ENCODE measurements at regions not wholly inside any gene's neighbourhood (a gene's known extent, or its start where the extent isn't known, plus 50 kb on each side); places are given as distances from the start of the nearest gene placed in this dataset.
"Not testable (repeated sequence)": the region's sequence is repeated elsewhere in the genome, so short reads cannot be mapped to it uniquely, and the experiment has no call there.

DNA sequence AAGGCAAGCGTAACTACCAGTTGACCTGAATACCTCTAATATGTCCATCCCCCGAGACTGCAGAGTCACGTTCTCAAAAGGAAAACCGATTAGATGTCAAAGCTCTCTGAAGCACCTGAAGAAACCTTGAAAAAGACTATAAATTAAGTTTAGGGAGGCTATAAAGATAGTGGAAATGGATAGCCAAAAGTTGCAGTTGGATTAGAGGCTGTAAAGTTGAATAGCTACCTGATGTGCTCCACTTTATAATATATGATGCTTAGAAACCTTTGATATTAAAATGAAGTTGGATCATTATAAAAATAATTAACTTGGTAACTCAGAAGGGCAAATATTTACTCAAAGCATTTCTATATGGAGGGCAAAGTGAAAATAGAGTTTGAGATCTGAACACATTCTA lies 506.6 kb upstream of the AGA start:
- no peak for DNase-seq (ENCODE audit: low spot score)

DNA sequence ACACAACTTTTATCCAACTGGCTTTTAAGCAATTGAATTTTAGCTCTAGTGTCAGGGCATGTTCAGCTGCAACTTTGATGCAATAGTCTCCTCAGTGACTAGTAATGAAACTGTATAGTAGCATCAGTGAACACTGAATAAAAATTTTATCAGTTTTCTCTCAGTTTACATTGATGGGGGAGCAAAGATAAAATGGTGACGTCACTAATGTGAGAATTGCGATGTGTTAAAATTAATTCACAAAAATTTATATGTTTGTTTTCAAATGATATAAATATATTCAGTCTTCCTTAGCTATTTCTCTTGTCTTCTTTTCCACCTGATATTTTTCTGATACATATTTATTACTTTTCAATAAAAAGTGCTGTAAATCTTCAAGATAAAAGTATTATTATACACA lies 508.8 kb upstream of the AGA start:
- DNase-seq (ENCODE audit: low spot score), result no peak

DNA sequence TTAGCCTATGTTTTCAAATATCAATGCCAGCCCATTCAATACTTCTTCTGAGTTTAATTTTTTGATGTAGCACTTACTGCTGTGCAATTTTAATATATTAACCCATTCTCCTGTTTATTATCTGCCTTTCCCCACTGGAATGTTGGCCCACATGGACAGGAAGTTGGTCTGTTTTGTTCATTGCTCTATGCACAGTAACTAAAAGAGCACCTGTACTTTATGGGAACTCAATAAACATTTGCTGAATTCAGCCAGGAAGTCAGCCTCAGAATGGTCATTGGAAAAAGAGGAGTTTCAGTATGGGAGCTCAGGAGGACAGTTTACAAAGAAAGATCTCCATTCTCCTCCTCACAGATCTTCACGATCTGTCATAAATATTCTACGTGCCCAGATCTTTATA lies 510.5 kb upstream of the AGA start:
- DNase-seq (ENCODE audit: low spot score), result no peak

DNA sequence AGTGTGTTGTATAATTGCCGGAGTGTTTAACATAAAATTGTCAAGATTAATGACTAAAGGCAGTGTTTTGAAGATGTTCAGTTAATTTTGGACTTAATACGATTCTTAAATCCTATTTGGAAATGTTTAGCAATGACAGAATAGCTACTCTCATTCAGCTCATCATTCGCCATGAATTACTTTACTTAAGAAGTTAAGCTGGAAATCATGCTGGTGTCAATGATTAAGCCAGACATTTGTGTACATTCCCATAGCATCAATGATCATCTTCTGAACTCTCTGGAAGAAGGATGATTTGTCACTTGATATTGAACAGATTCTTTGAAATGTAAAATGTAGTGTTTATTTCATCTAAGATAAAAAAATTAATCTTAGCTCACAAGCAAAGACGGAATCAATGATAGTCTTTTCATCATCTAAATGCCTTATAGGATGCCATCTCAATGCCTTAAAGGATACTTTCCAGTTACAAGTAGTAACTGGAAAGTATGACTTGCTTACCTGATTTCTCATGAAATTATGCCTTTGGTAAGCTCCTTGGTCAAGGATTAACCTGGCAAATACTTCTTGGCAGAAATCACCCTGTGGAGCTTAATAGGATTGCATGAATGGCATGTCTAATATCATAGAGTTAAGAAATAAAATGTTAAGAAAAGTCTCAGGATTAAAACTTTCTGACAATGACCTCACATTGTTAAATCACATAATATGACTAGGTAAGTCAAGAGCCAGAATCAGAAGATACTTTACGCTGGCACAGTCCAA lies 515.5 kb upstream of the AGA start:
- DNase-seq (ENCODE audit: low spot score), result no peak

DNA sequence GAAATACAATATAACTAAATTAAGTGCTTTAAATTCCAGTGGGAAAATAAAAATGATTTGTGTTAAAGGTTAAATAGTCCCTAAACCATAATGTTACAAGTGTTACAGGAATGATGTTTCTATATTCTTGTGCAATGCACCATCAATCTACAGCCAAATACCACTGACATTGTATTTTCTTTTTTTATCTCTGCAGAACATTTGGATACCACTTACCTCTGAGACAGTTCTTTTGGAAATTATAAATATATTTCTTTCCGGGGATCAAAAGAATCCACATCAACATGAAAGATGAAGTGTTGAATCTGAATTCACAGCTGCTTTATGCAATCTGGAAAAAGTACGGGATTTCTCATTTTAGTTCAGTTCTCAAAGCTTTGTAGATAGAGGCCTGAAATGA lies 518.3 kb upstream of the AGA start:
- DNase-seq (ENCODE audit: low spot score), result no peak

DNA sequence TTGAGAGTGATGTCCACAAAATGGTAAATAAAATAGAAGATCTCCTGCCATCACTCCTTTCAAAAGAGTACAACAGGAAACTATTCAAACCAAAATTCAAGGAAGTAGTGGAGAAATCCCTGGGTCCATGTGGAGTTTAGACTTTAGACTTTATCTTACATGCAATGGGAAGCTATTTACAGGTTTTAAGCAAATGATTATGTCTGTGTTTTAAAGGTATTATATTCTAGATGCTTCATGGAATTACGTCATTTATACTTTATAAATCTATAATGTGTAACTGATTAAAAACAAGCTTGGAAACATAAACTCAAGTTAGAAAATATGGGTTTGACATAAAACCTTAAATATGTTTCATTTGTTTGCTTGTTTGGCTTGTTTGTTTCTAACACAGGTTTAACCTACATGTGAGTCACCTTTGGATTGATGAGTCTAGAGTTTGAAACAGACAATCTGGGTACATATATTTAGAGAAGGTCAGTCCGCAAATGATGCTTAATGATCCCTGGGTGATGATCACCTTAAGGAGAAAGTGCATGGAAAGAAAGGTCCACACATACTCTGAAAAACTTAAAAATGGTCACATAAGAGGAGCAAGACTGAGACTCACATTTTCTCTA lies 519.6 kb upstream of the AGA start:
- no peak for DNase-seq (ENCODE audit: low spot score)

DNA sequence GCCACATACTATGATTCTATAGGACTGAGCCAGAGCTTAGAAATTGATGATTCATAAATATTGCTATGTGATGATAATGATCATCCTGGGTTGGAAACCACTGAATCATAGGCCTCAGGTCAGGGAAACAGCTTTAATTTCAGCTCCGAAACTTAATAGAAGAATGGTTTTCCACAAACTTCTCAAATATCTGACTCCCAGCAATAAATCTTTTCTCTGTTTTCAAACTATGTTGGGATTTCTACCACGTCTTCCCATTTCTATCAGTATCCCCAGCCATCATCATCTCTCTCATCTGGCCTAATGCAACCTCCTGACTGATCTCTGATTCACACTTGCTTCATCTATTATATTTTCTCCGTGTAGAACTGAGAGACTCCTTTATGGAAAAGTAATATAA lies 521.8 kb upstream of the AGA start:
- DNase-seq (ENCODE audit: low spot score), result no peak

DNA sequence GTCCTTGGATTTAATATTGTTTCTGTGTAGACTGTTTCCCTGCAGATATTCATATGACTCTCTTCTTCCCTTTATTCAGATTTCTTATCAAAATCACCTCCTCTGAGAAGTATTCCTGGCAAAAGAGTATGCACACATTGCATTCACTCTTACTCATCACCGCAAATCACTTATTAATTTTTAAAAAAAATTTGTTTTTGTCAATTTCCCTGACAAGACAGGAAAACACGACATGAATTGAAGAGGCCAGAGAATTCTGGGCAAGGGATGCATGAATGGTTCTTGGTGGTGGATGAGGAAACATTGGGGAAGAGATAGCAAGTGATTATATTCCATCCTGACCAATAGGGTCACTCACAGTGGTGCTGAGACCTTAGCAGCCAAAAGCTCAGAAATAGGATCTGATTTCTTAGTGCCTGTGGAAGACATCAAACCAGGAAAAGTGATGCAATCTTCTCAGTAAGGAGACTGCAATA lies 522.5 kb upstream of the AGA start:
- DNase-seq (ENCODE audit: low spot score), result no peak

DNA sequence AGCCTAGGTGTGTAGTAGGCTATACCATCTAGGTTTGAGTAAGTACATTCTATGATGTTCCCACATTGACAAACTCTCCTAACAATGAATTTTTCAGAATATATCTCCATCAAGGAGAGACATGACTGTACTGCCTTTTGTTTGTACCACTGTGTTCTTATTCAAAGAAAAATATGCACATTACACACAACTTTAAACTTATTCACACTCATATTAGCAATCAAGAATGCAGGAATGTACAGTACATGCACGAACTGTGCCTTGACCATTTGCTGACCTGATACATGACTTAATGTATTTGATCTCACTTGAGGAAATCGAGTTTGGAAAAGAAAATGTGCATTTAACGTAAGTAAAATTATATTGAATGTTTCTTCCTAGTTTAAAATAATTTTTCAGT lies 525.1 kb upstream of the AGA start:
- no peak for DNase-seq (ENCODE audit: low spot score)

DNA sequence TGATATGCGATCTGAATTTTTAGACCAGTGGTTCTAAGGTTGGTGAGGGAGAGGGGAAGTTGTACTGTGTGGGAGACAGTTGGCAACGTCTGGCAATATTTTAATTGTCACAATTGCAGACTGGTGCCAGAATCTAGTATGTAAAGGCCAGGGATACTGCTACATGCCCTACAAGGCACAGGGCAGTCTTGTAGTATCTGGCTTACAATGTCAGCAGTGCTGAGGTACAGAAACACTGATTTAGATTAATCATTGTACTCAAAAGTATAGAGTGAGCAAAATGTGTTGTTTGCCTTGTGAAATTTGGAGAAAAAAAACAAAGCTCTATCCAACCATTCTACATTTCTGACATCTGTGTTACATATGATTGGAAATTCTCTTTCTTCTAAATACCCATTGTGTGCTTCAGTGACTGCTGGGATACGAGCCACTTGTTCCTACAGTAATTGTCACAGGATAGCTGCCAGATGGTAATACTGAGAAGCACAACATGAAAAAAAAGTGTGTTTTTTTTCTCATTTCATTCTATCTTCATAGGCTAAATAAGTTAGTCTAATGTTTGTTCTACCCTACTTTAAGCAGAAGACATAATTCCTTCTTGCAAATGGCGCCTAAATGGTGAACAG lies 526.7 kb upstream of the AGA start:
- DNase-seq (ENCODE audit: low spot score), result no peak

DNA sequence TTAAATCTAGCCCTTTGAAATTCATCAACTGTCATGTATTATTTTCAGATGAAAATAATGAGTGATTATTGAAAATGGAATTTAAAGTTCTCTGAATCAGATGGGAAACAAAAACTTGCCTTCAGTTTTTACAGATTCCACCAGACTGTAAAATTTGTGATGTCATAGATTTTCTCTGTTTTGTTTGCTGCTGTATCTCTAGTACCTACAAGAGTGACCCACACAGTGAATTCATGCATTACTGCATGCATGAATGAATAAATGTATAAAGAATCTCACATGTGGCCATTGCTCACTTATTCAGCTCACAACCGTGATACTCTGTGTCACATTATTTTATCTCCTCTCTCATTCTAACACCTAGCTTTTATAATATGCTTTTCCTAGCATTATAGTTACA lies 532.2 kb upstream of the AGA start:
- no peak for DNase-seq (ENCODE audit: low spot score)

DNA sequence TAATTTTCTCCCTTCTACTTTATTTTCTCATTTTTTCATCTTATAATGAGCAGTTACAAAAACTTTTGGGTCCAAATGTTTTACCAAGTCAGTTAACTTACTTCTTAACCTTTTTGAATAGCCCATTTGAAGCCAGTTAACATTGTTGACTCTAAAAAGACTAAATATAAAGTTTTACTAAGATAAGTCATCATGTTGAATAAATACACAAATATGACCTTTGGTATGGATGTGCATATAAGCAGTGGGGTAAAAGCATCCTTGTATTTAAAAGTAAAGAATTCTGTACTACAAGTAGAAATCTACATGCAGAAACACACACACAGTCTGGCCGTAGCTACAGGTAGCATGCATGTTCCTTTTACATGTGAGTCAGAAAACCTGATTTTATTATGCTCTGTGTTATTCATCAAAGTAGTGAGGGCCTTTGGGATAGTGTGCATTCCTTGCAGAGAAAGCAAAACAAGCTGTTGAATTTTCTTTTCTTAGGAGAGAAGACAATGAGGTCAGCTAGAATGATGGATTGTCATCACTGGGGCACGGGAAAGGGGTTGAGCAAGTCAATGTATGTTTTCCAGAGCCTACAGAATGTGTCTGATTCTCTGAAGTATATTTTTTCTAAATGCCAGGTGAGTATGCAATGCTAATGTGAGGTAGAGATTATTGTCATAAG lies 533.2 kb upstream of the AGA start:
- DNase-seq (ENCODE audit: low spot score), result no peak

DNA sequence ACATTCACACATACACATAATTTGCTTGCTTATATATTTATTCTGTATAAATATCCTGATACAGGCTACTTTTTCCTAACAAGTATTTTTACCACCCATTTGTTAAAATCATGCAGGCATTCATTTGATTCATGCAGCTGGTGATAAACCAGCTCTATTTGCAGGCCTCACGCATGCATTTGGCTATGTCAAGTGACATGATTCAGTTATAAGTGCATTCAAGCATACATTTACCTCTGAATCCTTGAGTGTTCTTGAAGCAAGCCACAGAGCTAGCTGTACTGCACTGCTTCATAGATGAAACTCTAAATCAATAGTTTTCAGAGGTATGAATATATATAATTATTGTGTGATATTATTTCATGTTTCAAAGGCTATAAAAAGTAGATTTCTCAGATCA lies 544.0 kb upstream of the AGA start:
- DNase-seq (ENCODE audit: low spot score), result no peak

DNA sequence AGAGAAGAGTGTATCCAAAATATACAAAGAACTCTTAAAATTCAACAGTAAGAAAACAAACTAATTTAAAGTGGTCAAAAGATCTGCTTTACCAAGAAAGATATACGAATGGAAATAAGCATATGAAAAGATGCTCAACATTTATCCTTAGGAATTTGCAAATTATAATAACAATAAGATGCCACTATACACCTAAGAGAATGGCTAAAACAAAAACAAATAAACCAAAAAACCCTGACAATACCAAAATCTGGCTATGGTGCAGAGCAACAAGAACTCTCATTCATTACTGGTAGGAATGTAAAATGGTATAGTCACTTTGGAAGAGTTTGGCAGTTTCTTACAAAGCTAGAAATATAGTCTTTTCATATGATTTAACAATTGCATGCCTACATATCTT lies 545.7 kb upstream of the AGA start:
- DNase-seq (ENCODE audit: low spot score), result no peak

DNA sequence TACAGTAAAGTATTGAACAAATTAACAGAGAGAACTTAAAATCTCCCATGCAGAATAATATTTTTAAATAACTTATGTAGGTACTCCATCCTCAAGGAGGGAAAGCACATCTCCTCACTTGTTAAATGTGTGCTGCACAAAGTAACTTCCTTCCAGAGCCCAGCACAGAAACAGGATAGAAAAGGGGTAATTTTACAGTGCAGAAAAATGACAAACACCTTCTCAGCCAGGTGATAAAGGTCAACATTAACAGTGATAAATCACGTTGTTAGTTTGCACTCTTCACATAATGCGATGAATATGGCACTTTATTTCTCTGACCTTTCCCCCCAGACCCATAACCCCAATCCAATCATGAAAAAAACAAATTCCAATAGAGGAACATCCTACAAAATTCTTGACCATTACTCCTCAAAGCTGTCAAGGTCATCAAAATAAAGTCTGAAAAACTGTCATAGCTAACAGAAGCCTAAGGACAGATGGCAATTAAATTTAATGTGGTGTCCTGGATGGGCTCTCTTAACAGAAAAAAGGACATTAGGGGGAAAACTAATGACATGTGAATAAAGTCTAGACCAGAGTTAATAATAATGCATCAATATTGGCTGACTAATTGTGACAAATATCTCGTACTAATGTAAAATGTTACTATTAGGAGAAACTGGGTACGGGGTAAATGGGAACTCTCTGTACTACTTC lies 547.4 kb upstream of the AGA start:
- DNase-seq (ENCODE audit: low spot score), result no peak

DNA sequence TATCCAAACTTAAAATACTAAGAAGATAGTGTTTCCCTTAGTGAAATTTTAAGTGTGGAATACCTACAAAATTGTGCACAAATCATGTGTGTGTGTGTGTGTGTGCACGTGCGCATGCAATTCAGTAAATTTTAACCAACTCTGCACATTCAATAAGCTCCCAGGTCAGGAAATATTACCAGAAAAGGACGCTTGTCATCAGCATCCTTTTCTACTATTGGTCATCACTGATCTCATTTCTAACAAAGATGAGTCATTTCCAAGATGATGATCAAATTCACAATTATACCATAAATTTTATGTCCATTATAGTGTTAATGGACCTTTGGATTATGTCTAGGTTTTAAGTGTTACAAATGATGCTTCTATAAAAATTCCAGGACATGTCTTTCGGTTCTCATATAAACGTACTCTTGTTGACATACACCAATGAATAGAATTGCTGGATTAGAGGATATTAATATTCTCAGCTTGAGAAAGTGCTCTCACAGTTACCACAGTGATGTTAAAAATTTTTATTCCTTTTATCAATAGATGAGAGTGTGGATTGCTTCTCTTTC lies 560.9 kb upstream of the AGA start:
- DNase-seq (ENCODE audit: low spot score), result no peak

DNA sequence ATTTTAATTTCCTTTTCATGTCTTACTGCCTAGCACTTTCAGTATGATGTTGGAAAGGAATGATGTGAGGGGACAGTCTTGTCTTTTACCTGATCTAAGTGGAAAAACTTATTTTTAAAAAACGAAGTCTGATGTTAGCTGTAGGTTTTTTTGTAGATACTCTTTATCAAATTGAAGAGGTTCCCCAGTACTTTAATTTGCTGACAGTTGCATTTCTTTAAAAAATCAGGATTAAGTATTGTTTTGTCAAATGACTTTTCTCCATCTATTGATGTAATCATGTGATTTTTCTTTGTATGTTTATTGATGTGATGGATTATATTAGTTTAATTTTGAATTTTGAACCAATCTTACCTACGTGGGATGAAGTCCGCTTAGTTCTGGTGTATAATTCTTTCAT lies 568.4 kb upstream of the AGA start:
- no peak for DNase-seq (ENCODE audit: low spot score)

DNA sequence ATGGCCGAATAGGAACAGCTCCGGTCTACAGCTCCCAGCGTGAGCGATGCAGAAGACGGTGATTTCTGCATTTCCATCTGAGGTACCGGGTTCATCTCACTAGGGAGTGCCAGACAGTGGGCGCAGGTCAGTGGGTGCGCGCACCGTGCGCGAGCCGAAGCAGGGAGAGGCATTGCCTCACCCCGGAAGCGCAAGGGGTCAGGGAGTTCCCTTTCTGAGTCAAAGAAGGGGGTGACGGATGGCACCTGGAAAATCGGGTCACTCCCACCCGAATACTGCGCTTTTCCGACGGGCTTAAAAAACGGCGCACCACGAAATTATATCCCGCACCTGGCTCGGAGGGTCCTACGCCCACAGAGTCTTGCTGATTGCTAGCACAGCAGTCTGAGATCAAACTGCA lies 572.8 kb upstream of the AGA start:
- DNase-seq (ENCODE audit: low spot score), result not testable (repeated sequence)

DNA sequence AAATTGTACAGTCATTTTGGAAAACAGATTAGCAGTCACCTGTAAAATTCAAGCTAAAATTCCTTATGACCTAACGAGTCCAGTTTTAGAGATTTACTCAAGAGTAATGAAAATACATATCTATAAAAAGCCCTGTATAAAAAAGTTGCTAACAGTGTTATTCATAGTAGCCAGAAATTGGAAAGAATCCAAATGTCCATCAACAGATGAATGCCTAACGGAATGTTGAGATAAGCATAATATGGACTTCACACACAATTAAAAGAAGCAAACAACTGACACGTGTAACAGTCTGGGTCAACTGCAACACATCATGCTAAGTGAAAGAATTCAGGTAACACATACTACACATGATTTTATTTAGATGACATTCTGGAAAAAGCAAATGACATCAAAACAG lies 584.8 kb upstream of the AGA start:
- no peak for DNase-seq (ENCODE audit: low spot score)

DNA sequence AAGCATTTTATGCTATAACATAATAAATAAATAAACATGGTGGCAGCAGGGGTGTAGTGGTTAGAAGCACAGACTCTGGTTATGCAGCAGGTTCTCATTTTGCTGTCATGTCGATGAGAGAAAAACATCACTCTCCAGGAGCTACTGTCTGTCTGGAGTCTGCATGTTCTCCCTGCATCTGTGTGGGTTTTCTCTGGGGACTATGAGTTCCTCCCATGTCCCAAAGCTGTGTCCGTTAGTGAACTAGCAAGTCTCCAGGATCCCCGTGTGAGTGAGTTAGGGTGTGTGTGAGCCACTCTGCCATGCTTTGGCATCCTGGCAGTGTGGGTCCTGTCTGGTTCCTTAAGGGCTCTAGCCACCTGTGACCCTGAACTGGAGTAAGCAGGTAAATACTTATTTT lies 585.6 kb upstream of the AGA start:
- DNase-seq (ENCODE audit: low spot score), result no peak

DNA sequence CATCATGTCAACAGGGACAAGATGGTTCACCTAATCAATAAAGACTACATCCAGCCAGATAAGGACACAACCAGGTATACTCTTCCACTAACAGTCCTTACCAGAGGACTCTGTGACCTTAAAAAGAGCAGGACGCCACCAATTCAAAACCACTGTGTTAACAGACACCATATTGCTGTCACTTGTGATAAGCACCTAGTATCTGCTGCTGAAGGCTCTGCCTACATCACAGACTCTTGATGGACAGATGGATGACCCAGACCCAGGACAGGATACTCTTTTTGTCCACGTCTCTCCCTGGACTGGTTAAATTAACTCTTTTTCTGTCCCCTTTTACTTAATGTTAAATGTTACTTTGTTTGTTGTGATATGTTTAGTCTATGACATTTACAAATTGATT lies 586.2 kb upstream of the AGA start:
- no peak for DNase-seq (ENCODE audit: low spot score)
